Activated naive CD8-positive, alpha-beta T cell treated with anti-CD3 and anti-CD28 coated beads for 36 hours (primary cell): ENCODE measurements at regions not wholly inside any gene's neighbourhood (a gene's known extent, or its start where the extent isn't known, plus 50 kb on each side); places are given as distances from the start of the nearest gene placed in this dataset.

Experiments
- DNase-seq: peaks from one replicate; pipeline ENCODE4 v3.0.0; 2021
- H3K27ac Mint-ChIP-seq: one replicate; pipeline ENCODE4 v1.8.0; 2022; ENCODE audit warnings: mild to moderate bottlenecking, moderate library complexity, mixed read lengths
- H3K27me3 Mint-ChIP-seq: one replicate; pipeline ENCODE4 v1.8.0; 2022; ENCODE audit warnings: mild to moderate bottlenecking, mixed read lengths
- H3K36me3 Mint-ChIP-seq: one replicate; pipeline ENCODE4 v1.8.0; 2021; ENCODE audit warnings: mild to moderate bottlenecking, mixed read lengths
- H3K4me1 Mint-ChIP-seq: one replicate; pipeline ENCODE4 v1.8.0; 2021; ENCODE audit warnings: mixed read lengths
- H3K4me3 Mint-ChIP-seq: one replicate; pipeline ENCODE4 v1.8.0; 2022; ENCODE audit warnings: mild to moderate bottlenecking, moderate library complexity, mixed read lengths
- H3K9me3 Mint-ChIP-seq: one replicate; pipeline ENCODE4 v1.8.0; 2022; ENCODE audit warnings: mixed read lengths

DNA sequence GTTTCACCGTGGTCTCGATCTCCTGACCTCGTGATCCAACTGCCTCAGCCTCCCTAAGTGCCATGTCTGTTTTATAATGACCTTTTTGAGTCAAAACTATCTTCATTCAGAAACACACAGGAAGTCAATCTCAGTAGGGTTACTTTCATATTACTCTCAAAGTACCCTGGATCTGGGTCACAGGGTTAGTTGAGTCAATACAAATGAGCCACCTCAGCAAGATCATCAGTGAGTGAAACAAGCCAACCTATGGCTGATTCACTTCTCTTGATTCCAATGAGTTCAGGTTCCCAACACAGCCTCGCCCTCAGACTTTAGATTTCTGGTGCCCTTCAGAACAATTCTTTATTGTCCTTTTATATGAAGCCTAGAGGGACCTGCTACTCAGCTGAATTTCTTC, 76.9 kb downstream of the ZC3H11B start:
- Mint-ChIP-seq H3K36me3 (no peaks in the 10 kb centered on the region), H3K9me3 (no peaks in the 10 kb centered on the region), H3K4me1 (no peaks in the 10 kb centered on the region), H3K27ac (no peak overlapping the region), H3K27me3 (no peaks in the 10 kb centered on the region), H3K4me3 (no peak overlapping the region)
- no peak for DNase-seq

DNA sequence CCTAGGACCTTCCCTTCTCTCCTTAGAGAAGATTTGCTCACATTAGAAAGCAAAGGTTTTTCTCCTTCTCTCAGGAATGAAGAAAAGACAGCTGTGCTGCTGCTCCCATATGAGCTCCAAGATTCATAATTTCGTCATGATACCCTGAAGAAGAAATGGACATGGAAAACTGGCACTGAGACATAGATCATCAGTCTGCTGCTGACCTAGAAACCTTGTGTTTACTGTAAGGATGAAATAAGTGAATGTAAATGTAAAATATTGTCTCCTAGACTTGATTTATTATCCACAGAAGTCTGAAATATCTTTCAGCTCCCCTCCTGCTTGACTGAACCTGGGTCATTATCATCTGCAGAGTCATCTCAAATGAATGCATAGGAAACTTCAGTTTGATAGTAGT, 77.9 kb downstream of the ZC3H11B start:
- Mint-ChIP-seq H3K27ac (no peak overlapping the region), H3K4me1 (no peaks in the 10 kb centered on the region), H3K27me3 (no peaks in the 10 kb centered on the region), H3K9me3 (no peaks in the 10 kb centered on the region), H3K4me3 (no peak overlapping the region), H3K36me3 (no peaks in the 10 kb centered on the region)
- DNase-seq = no peak

DNA sequence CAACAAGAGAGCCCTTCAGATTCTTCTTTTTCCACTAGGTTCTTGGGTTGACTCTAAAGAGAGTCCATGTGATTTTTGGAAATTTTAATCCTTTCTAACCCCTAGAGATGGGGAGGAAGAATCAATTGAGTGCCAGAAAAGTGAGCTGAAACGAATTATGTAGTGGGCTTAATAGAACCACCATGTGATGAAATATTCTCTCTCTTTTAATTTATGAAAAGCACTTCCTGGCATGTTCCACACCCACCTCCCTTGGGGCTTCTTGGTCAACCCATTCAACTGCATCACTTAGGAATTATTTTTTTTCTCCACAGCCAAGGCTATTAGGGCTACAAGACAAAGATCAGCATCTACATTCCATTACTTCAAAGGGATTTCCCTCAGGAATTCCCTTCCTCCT, 79.6 kb downstream of the ZC3H11B start:
- H3K27me3 Mint-ChIP-seq = no peaks in the 10 kb centered on the region
- H3K36me3 Mint-ChIP-seq = no peaks in the 10 kb centered on the region
- H3K9me3 Mint-ChIP-seq = no peaks in the 10 kb centered on the region
- H3K4me1 Mint-ChIP-seq = no peaks in the 10 kb centered on the region
- no peak overlapping the region for H3K27ac Mint-ChIP-seq
- H3K4me3 Mint-ChIP-seq = no peak overlapping the region
- no peak for DNase-seq

GRCh38 chr1:219529116-219529515, 83.8 kb downstream of the ZC3H11B start:
- Mint-ChIP-seq H3K36me3 (no peaks in the 10 kb centered on the region), H3K9me3 (no peaks in the 10 kb centered on the region), H3K27ac (no peak overlapping the region), H3K4me1 (no peaks in the 10 kb centered on the region), H3K4me3 (no peak overlapping the region), H3K27me3 (no peaks in the 10 kb centered on the region)
- DNase-seq = no peak

DNA sequence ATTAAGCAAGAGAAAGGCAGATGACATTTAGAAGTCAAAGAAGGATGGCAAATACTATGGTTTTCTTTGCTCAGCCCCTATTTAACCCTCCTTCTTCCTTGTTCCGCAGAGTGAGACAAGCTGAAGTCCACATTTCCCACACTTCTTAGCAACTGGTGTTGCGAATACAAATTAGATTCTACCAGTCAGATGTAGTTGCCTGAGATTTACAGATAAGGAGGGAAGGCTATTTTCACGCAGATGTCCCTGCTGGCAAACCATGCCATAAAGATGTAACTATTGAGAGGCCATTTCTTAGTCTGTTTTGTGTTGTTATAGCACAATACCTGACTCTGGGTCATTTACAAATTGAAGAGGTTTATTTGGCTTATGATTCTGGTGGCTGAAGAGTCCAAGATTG, 84.3 kb downstream of the ZC3H11B start:
- no peaks in the 10 kb centered on the region for H3K36me3 Mint-ChIP-seq
- H3K4me3 Mint-ChIP-seq = no peak overlapping the region
- no peaks in the 10 kb centered on the region for H3K4me1 Mint-ChIP-seq
- no peak for DNase-seq
- H3K27me3 Mint-ChIP-seq = no peaks in the 10 kb centered on the region
- no peak overlapping the region for H3K27ac Mint-ChIP-seq
- H3K9me3 Mint-ChIP-seq = no peaks in the 10 kb centered on the region

DNA sequence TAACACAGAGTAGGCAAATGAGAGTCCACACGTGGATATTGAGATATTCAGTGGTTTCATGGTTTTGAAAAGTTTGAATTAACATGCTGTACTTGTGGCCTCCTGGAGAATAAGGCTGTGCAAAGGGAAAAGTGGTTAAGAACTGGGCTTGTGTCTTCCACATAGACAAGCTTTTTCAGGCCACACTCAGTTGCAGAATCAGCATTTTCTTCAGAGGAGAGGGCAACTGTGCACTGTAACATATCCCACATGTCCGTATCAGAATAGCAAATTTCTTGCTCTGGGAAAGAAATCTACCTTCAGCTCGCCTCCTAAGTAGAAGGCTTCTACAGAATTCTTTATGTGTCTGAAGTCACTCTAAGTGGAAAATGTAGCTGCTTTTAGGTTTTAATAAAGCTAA, 84.9 kb downstream of the ZC3H11B start:
- no peaks in the 10 kb centered on the region for H3K9me3 Mint-ChIP-seq
- no peaks in the 10 kb centered on the region for H3K36me3 Mint-ChIP-seq
- H3K27me3 Mint-ChIP-seq = no peaks in the 10 kb centered on the region
- DNase-seq = no peak
- H3K27ac Mint-ChIP-seq = no peak overlapping the region
- H3K4me1 Mint-ChIP-seq = no peaks in the 10 kb centered on the region
- no peak overlapping the region for H3K4me3 Mint-ChIP-seq

GRCh38 chr1:219526074-219526473, 86.8 kb downstream of the ZC3H11B start:
- H3K9me3 Mint-ChIP-seq = no peaks in the 10 kb centered on the region
- no peak for DNase-seq
- H3K4me1 Mint-ChIP-seq = no peaks in the 10 kb centered on the region
- no peak overlapping the region for H3K27ac Mint-ChIP-seq
- H3K27me3 Mint-ChIP-seq = no peaks in the 10 kb centered on the region
- H3K36me3 Mint-ChIP-seq = no peaks in the 10 kb centered on the region
- H3K4me3 Mint-ChIP-seq = no peak overlapping the region

- no peak overlapping the region for H3K27ac Mint-ChIP-seq
- no peak for DNase-seq
- H3K36me3 Mint-ChIP-seq = no peaks in the 10 kb centered on the region
- no peaks in the 10 kb centered on the region for H3K4me1 Mint-ChIP-seq
- H3K4me3 Mint-ChIP-seq = no peak overlapping the region
- H3K9me3 Mint-ChIP-seq = no peaks in the 10 kb centered on the region
- no peaks in the 10 kb centered on the region for H3K27me3 Mint-ChIP-seq
Measured at GRCh38 chr1:219523411-219523810, 89.5 kb downstream of the ZC3H11B start.

DNA sequence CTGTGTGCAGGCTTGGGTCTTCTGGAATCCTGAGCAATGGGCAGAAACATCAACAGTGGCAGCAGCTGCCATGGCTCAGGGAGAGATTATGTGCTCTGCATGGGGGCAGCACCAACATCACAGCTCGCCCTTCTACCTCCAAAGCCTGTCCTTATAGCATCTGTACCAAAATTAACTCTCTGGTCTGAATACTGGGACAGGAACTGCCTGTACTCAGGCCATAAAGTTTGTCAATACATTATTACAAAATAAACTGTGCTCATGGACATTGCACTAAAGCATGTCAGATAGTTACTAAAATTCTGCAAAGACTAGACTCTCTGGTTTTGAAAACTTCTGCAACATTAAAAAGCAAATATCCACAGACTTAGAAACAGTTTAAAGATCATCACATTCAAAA, 91.6 kb downstream of the ZC3H11B start:
- Mint-ChIP-seq H3K36me3 (no peaks in the 10 kb centered on the region), H3K9me3 (no peaks in the 10 kb centered on the region), H3K4me1 (no peaks in the 10 kb centered on the region), H3K4me3 (no peak overlapping the region), H3K27ac (no peak overlapping the region), H3K27me3 (no peaks in the 10 kb centered on the region)
- no peak for DNase-seq

DNA sequence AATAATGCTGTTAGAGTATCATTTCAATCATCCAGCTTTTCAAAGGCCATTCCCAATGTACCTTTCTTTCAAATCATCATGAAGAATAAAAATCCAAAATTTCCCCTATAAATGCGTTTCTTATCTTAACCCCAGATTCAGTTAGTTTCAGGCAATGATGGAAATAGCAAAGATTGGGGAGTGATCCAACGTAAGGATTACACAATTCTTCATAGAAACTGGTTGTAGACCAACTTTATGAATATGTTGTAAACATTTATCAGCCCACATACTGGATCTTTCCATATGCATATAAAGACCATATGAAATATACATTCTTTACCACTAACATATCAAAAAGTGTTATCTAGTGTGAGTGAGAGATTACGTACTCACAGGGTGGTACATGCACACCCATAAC, 92.7 kb downstream of the ZC3H11B start:
- Mint-ChIP-seq H3K27me3 (no peaks in the 10 kb centered on the region), H3K27ac (no peak overlapping the region), H3K4me3 (no peak overlapping the region), H3K9me3 (no peaks in the 10 kb centered on the region), H3K4me1 (no peaks in the 10 kb centered on the region), H3K36me3 (no peaks in the 10 kb centered on the region)
- no peak for DNase-seq

DNA sequence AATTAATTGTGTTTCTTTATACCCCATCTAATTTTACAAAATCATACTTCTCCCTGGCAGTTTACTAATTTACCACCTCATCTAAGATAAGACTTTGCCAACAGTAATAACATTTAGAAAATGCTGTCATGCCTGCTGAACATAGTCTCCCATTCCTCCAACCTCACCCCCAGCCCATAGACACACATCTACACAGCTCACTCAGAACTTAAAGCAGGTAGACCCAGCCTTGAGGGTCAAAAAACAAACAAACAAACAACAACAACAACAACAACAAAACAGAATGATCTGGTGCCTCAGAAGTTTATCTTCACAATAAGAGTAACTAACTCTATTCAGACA, 94.0 kb downstream of the ZC3H11B start:
- Mint-ChIP-seq H3K27ac (no peak overlapping the region), H3K4me1 (no peaks in the 10 kb centered on the region), H3K4me3 (no peak overlapping the region), H3K9me3 (no peaks in the 10 kb centered on the region), H3K27me3 (no peaks in the 10 kb centered on the region), H3K36me3 (no peaks in the 10 kb centered on the region)
- DNase-seq = no peak

DNA sequence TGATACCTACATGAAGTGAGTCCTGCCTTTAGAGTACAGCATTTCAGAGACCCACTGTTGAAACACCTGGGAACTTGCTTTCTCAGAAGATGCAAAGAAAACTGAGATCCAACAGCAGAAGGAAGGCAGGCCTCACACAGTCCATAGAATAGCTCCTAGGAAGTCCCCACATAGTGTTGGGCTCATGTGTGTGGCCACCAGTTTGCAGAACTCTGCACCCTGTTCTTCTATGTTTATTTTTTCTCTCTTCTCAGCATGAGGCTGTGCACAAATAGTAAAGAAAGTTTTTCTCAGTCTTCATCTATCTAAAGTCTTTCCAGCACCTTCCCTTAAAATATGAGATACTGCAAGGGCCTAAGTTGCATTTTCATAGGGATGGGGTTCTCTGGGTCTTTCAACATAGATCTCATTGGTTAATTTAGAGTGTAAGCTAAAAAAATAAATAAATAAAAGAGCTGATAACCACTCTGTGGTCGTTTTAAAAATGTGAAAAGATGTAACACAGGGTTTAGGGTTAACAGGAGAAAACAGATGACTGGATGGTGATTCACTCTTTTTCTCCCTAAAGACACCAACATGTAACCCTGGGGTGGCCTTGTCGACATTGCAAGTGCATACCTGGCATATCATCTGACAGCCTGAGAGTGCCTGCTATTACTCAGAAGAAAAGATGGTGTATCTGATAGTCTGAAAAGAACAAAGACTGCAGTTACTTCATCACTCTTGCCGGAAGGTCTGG, 94.6 kb downstream of the ZC3H11B start:
- Mint-ChIP-seq H3K27me3 (no peaks in the 10 kb centered on the region), H3K36me3 (no peaks in the 10 kb centered on the region), H3K4me3 (no peak overlapping the region), H3K9me3 (no peaks in the 10 kb centered on the region), H3K4me1 (no peaks in the 10 kb centered on the region), H3K27ac (no peak overlapping the region)
- no peak for DNase-seq

DNA sequence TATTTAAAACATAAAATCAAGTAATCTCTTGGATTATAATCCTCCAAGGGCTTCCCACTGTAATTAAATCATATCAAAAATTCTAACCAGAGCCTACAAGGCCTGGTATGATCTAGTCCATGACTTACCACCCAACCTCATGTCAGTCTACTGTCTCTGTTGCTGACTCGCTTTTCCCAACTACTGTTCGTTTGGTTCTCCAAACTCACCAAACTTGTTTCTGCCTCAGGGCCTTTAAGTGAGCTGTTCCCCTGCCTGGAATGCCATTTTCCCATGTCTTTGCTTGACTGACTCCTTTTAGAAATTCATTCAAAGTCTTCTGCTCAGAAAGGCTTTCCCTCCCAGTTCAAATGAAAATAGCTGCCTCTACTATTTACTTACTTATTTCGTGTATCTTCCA, 95.9 kb downstream of the ZC3H11B start:
- H3K9me3 Mint-ChIP-seq = no peaks in the 10 kb centered on the region
- no peak overlapping the region for H3K4me3 Mint-ChIP-seq
- H3K4me1 Mint-ChIP-seq = no peaks in the 10 kb centered on the region
- no peak overlapping the region for H3K27ac Mint-ChIP-seq
- no peaks in the 10 kb centered on the region for H3K27me3 Mint-ChIP-seq
- DNase-seq = no peak
- no peaks in the 10 kb centered on the region for H3K36me3 Mint-ChIP-seq

DNA sequence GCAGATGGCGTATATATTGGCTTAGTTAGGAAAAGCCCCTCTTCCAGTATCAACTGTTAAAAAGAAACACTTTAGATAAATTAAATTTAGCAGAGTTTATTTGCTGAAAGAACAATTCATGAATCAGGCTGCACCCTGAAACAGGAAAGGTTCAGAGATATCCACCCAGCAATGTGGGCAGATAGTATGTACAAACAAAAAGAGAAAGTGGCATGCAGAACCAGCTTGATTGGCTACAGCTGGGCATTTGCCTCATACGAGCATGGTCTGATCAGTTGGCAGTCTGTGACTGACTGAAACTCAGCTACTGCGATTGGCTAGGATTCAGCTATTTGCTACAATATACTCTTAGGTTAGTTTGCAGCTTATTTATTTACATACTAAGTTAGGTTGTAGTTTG, 98.2 kb downstream of the ZC3H11B start:
- no peaks in the 10 kb centered on the region for H3K9me3 Mint-ChIP-seq
- no peak overlapping the region for H3K4me3 Mint-ChIP-seq
- no peaks in the 10 kb centered on the region for H3K4me1 Mint-ChIP-seq
- H3K36me3 Mint-ChIP-seq = no peaks in the 10 kb centered on the region
- H3K27me3 Mint-ChIP-seq = no peaks in the 10 kb centered on the region
- no peak overlapping the region for H3K27ac Mint-ChIP-seq
- no peak for DNase-seq

DNA sequence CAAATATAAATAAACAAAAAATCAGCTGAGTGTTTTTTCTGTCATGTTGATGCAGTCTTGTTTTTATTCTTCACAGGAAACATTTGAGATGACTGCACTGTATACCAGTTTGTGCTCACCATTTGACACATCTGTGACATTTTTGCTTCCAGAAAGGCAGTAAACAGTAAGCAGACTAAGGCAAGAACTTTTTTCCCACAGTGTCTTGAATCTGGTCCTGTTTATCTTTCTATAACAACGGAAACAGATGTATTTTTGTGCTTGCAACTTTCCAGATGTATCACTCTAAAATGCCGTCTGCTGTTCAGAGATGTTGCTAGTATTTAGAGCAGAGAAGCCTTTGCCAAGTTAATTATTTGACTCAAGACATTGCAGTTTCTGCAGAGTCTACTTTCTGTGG, 105.5 kb downstream of the ZC3H11B start:
- Mint-ChIP-seq H3K36me3 (no peaks in the 10 kb centered on the region), H3K4me3 (no peak overlapping the region), H3K4me1 (no peaks in the 10 kb centered on the region), H3K9me3 (no peaks in the 10 kb centered on the region), H3K27ac (no peak overlapping the region), H3K27me3 (no peaks in the 10 kb centered on the region)
- no peak for DNase-seq

DNA sequence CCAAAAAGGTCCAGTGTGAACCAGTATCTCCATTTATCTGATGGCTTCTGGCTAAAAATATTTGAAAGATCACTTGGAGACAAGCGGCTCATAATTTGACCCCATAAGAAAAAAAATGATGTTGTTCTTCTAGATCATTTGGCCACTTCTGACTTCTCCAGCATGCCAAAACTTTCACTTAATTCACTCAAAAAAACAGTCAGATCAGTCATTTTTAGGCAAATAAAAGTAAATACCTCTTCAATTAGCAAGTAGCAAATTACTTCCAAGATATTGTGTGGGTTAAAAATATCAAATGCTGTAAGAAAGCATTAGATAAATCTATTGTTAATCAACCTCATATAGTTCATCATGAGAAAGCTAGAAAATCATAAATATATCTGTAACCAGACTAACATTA, 106.0 kb downstream of the ZC3H11B start:
- no peaks in the 10 kb centered on the region for H3K9me3 Mint-ChIP-seq
- H3K36me3 Mint-ChIP-seq = no peaks in the 10 kb centered on the region
- H3K4me3 Mint-ChIP-seq = no peak overlapping the region
- H3K4me1 Mint-ChIP-seq = no peaks in the 10 kb centered on the region
- DNase-seq = no peak
- H3K27ac Mint-ChIP-seq = no peak overlapping the region
- no peaks in the 10 kb centered on the region for H3K27me3 Mint-ChIP-seq

DNA sequence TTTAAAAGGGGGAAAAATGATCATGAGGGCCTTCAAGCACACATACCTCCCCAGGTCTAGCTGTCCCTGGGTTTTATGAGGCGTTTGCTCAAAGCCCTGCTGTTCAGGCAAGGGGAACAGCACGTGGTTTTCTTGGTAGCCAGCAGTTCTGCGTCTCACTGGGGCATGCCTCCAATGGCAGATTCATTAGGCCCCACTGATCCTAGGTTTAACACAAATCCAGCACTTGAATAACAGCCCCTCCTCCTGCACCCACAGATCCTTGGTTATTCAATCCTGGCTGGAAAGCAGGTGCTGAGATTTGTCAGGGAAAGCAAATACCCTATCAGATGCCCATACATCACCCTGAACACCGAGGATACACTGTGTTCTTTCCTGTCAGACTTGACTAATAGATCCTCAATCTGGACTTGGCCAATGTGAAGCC, 106.4 kb downstream of the ZC3H11B start:
- no peaks in the 10 kb centered on the region for H3K36me3 Mint-ChIP-seq
- H3K9me3 Mint-ChIP-seq = no peaks in the 10 kb centered on the region

More for the DNA sequence above, 106.4 kb downstream of the ZC3H11B start:
- no peak for DNase-seq
- Mint-ChIP-seq H3K4me3 (no peak overlapping the region), H3K27ac (no peak overlapping the region), H3K4me1 (no peaks in the 10 kb centered on the region), H3K27me3 (no peaks in the 10 kb centered on the region)
